GM12878 (cell line): ENCODE measurements at regions not wholly inside any gene's neighbourhood (a gene's known extent, or its start where the extent isn't known, plus 50 kb on each side); places are given as distances from the start of the nearest gene placed in this dataset.

Experiments
- ATF2 ChIP-seq: IDR thresholded peaks from 2 replicates; pipeline ENCODE4 v1.6.1; 2012; ENCODE audit warnings: low read length, inconsistent platforms
- CBX5 ChIP-seq: sonication (generic); IDR thresholded peaks from 2 replicates; pipeline ENCODE4 v1.6.1; 2016; ENCODE audit warnings: low read depth, moderate library complexity, mild to moderate bottlenecking, inconsistent platforms
- CREM ChIP-seq: IDR thresholded peaks from 2 replicates; pipeline ENCODE4 v1.6.1; 2014; ENCODE audit warnings: antibody characterized with exemption, low read depth
- DPF2 ChIP-seq: fragments of 450-650 bp; IDR thresholded peaks from 2 replicates; pipeline ENCODE4 v1.6.1; 2017; ENCODE audit warnings: mild to moderate bottlenecking
- FOXM1 ChIP-seq: IDR thresholded peaks from 2 replicates; pipeline ENCODE4 v1.6.1; 2012; ENCODE audit warnings: low read depth, mild to moderate bottlenecking, inconsistent platforms, low read length, moderate library complexity
- GABPA ChIP-seq: IDR thresholded peaks from 2 replicates; pipeline ENCODE4 v1.6.1; 2014; ENCODE audit warnings: antibody characterized with exemption, low read depth, mild to moderate bottlenecking, inconsistent platforms
- GATAD2B ChIP-seq: fragments of 450-650 bp; conservative IDR thresholded peaks from 2 replicates; pipeline ENCODE4 v1.6.1; 2017; ENCODE audit warnings: low read depth, mild to moderate bottlenecking, moderate library complexity
- IKZF1 ChIP-seq: fragments of 450-650 bp; conservative IDR thresholded peaks from 2 replicates; pipeline ENCODE4 v1.6.1; 2017; ENCODE audit warnings: antibody characterized with exemption, mild to moderate bottlenecking
- MEF2B ChIP-seq: fragments of 450-650 bp; IDR thresholded peaks from 2 replicates; pipeline ENCODE4 v1.6.1; 2018; ENCODE audit warnings: mild to moderate bottlenecking, moderate library complexity; ENCODE audit not compliant: partially characterized antibody, poor library complexity, severe bottlenecking
- MLLT1 ChIP-seq: fragments of 450-650 bp; IDR thresholded peaks from 2 replicates; pipeline ENCODE4 v1.6.1; 2016; ENCODE audit warnings: mild to moderate bottlenecking
- MXI1 ChIP-seq: fragments of 150-350 bp; IDR thresholded peaks from 2 replicates; pipeline ENCODE4 v1.6.1; 2011; ENCODE audit warnings: low read depth, mild to moderate bottlenecking, inconsistent platforms, low read length, improper control_type of control experiment
- RAD51 ChIP-seq: fragments of 450-650 bp; IDR thresholded peaks from 2 replicates; pipeline ENCODE4 v1.6.1; 2016; ENCODE audit warnings: moderate library complexity, mild to moderate bottlenecking, inconsistent platforms
- RUNX3 ChIP-seq: IDR thresholded peaks from 2 replicates; pipeline ENCODE4 v1.6.1; 2012; ENCODE audit warnings: low read length, inconsistent platforms
- SMAD1 ChIP-seq: fragments of 450-650 bp; IDR thresholded peaks from 2 replicates; pipeline ENCODE4 v1.6.1; 2018; ENCODE audit warnings: mild to moderate bottlenecking, low read depth; ENCODE audit not compliant: partially characterized antibody
- TCF12 ChIP-seq: IDR thresholded peaks from 2 replicates; pipeline ENCODE4 v1.6.1; 2011; ENCODE audit warnings: low read depth, mild to moderate bottlenecking, low read length
- ZNF274 ChIP-seq: IDR thresholded peaks from one replicate; pipeline ENCODE4 v1.8.0; 2011; ENCODE audit not compliant: insufficient read length, insufficient read depth
- TF ChIP-seq, protein P1 (sequence below): IDR thresholded peaks from 2 replicates; pipeline ENCODE4 v1.6.1; 2011; ENCODE audit warnings: borderline replicate concordance, low read depth, mild to moderate bottlenecking, moderate library complexity, mixed read lengths, low read length; ENCODE audit not compliant: insufficient read depth; ENCODE audit errors: extremely low read length
- TF ChIP-seq, protein P2 (sequence below): IDR thresholded peaks from 2 replicates; pipeline ENCODE4 v1.6.1; 2012; ENCODE audit warnings: improper control_type of control experiment, low read depth, low read length; ENCODE audit not compliant: insufficient replicate concordance
- TF ChIP-seq, protein P3 (sequence below): fragments of 450-650 bp; IDR thresholded peaks from 2 replicates; pipeline ENCODE4 v1.6.1; 2017; ENCODE audit warnings: mild to moderate bottlenecking, low read depth, inconsistent platforms; ENCODE audit not compliant: poor library complexity, severe bottlenecking

- TF ChIP-seq MLLT1: peak; percentile 69
- TF ChIP-seq DPF2: peak; percentile 55; the same call in 1 of the 2 replicates
- TF ChIP-seq, protein P1, sequence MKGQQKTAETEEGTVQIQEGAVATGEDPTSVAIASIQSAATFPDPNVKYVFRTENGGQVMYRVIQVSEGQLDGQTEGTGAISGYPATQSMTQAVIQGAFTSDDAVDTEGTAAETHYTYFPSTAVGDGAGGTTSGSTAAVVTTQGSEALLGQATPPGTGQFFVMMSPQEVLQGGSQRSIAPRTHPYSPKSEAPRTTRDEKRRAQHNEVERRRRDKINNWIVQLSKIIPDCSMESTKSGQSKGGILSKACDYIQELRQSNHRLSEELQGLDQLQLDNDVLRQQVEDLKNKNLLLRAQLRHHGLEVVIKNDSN: peak; percentile 27
- TF ChIP-seq ATF2: peak; percentile 81
- TF ChIP-seq RUNX3: peak; percentile 90
- TF ChIP-seq TCF12: peak; percentile 94
- no peak for TF ChIP-seq ZNF274
- peak; percentile 60; the same call in 1 of the 2 replicates for TF ChIP-seq RAD51
- peak; percentile 73 for TF ChIP-seq FOXM1
- TF ChIP-seq CREM: 0 out of 2 replicates have a peak, but pooled peaks have one; percentile 10
- TF ChIP-seq IKZF1: peak; percentile 80
- TF ChIP-seq MXI1: peak; percentile 59; the same call in 1 of the 2 replicates
- TF ChIP-seq GABPA: 0 out of 2 replicates have a peak, but pooled peaks have one; percentile 12
- no peak for TF ChIP-seq SMAD1
- peak; percentile 33; the same call in 1 of the 2 replicates for TF ChIP-seq CBX5
- TF ChIP-seq, protein P2, sequence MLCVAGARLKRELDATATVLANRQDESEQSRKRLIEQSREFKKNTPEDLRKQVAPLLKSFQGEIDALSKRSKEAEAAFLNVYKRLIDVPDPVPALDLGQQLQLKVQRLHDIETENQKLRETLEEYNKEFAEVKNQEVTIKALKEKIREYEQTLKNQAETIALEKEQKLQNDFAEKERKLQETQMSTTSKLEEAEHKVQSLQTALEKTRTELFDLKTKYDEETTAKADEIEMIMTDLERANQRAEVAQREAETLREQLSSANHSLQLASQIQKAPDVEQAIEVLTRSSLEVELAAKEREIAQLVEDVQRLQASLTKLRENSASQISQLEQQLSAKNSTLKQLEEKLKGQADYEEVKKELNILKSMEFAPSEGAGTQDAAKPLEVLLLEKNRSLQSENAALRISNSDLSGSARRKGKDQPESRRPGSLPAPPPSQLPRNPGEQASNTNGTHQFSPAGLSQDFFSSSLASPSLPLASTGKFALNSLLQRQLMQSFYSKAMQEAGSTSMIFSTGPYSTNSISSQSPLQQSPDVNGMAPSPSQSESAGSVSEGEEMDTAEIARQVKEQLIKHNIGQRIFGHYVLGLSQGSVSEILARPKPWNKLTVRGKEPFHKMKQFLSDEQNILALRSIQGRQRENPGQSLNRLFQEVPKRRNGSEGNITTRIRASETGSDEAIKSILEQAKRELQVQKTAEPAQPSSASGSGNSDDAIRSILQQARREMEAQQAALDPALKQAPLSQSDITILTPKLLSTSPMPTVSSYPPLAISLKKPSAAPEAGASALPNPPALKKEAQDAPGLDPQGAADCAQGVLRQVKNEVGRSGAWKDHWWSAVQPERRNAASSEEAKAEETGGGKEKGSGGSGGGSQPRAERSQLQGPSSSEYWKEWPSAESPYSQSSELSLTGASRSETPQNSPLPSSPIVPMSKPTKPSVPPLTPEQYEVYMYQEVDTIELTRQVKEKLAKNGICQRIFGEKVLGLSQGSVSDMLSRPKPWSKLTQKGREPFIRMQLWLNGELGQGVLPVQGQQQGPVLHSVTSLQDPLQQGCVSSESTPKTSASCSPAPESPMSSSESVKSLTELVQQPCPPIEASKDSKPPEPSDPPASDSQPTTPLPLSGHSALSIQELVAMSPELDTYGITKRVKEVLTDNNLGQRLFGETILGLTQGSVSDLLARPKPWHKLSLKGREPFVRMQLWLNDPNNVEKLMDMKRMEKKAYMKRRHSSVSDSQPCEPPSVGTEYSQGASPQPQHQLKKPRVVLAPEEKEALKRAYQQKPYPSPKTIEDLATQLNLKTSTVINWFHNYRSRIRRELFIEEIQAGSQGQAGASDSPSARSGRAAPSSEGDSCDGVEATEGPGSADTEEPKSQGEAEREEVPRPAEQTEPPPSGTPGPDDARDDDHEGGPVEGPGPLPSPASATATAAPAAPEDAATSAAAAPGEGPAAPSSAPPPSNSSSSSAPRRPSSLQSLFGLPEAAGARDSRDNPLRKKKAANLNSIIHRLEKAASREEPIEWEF: no peak
- peak; percentile 43 for TF ChIP-seq MEF2B
- TF ChIP-seq, protein P3, sequence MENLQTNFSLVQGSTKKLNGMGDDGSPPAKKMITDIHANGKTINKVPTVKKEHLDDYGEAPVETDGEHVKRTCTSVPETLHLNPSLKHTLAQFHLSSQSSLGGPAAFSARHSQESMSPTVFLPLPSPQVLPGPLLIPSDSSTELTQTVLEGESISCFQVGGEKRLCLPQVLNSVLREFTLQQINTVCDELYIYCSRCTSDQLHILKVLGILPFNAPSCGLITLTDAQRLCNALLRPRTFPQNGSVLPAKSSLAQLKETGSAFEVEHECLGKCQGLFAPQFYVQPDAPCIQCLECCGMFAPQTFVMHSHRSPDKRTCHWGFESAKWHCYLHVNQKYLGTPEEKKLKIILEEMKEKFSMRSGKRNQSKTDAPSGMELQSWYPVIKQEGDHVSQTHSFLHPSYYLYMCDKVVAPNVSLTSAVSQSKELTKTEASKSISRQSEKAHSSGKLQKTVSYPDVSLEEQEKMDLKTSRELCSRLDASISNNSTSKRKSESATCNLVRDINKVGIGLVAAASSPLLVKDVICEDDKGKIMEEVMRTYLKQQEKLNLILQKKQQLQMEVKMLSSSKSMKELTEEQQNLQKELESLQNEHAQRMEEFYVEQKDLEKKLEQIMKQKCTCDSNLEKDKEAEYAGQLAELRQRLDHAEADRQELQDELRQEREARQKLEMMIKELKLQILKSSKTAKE: peak; percentile 68
- 0 out of 2 replicates have a peak, but pooled peaks have one; percentile 33 for TF ChIP-seq GATAD2B
These were observed 178.2 kb downstream of the ANAPC1 start (continued) for GRCh38 chr2:111705711-111706336.
